Neural cell (in vitro differentiated cells): ENCODE measurements at regions not wholly inside any gene's neighbourhood (a gene's known extent, or its start where the extent isn't known, plus 50 kb on each side); places are given as distances from the start of the nearest gene placed in this dataset.

ENCODE experiments used
- H2AFZ ChIP-seq: fragments of 200-600, 300-800 bp; sonication (generic), shearing (Covaris generic); 2 replicates; pipeline ENCODE4 v1.6.0; 2014; ENCODE audit warnings: low read depth, mild to moderate bottlenecking, antibody characterized with exemption, low read length, moderate library complexity
- H3F3A ChIP-seq: fragments of 200-600 bp; shearing (Covaris generic); 2 replicates; pipeline ENCODE4 v1.6.1; 2016; ENCODE audit warnings: mild to moderate bottlenecking, moderate library complexity, mixed read lengths, antibody characterized with exemption, low read length; ENCODE audit not compliant: insufficient read depth, poor library complexity, severe bottlenecking
- H3K27ac ChIP-seq: fragments of 200-600, 300-800 bp; sonication (generic), shearing (Covaris generic); 2 replicates; pipeline ENCODE4 v1.5.1; 2014; ENCODE audit warnings: mild to moderate bottlenecking, low read length, moderate library complexity
- H3K27me3 ChIP-seq: fragments of 300-800, 200-600 bp; sonication (generic), shearing (Covaris generic); 2 replicates; pipeline ENCODE4 v1.6.0; 2014; ENCODE audit warnings: mild to moderate bottlenecking, low read depth, low read length, moderate library complexity; ENCODE audit not compliant: insufficient read depth
- H3K36me3 ChIP-seq: fragments of 300-800, 200-600 bp; sonication (generic), shearing (Covaris generic); 2 replicates; pipeline ENCODE4 v1.5.1; 2014; ENCODE audit warnings: mild to moderate bottlenecking, antibody characterized with exemption, low read length, moderate library complexity; ENCODE audit not compliant: insufficient read depth
- H3K4me2 ChIP-seq: fragments of 300-800, 200-600 bp; sonication (generic), shearing (Covaris generic); 2 replicates; pipeline ENCODE4 v1.6.0; 2014; ENCODE audit warnings: mild to moderate bottlenecking, low read length
- H3K4me3 ChIP-seq: fragments of 300-800, 200-600 bp; sonication (generic), shearing (Covaris generic); 2 replicates; pipeline ENCODE4 v1.5.1; 2014; ENCODE audit warnings: mild to moderate bottlenecking, low read length, moderate library complexity
- H3K79me2 ChIP-seq: fragments of 200-600 bp; shearing (Covaris generic); replicated peaks from 2 replicates; pipeline ENCODE4 v1.6.0; 2014; ENCODE audit warnings: mild to moderate bottlenecking, low read length, moderate library complexity; ENCODE audit not compliant: insufficient read depth
- H3K9ac ChIP-seq: fragments of 300-800, 200-600 bp; sonication (generic), shearing (Covaris generic); 2 replicates; pipeline ENCODE4 v1.6.1; 2016; ENCODE audit warnings: mild to moderate bottlenecking, low read length, mixed read lengths
- H3K9me2 ChIP-seq: fragments of 200-600 bp; shearing (Covaris generic); 2 replicates; pipeline ENCODE4 v1.6.1; 2016; ENCODE audit warnings: mild to moderate bottlenecking, low read length, mixed read lengths; ENCODE audit not compliant: insufficient read depth
- H3K9me3 ChIP-seq: fragments of 200-600, 300-800 bp; sonication (generic), shearing (Covaris generic); 2 replicates; pipeline ENCODE4 v1.6.1; 2016; ENCODE audit warnings: mild to moderate bottlenecking, mixed run types, low read length, moderate library complexity, mixed read lengths
- H4K20me1 ChIP-seq: fragments of 200-600 bp; shearing (Covaris generic); 2 replicates; pipeline ENCODE4 v1.6.1; 2016; ENCODE audit warnings: mild to moderate bottlenecking, mixed run types; ENCODE audit not compliant: insufficient read depth
- CTCF ChIP-seq: fragments of 450-650 bp; IDR thresholded peaks from 2 replicates; pipeline ENCODE4 v1.5.1; 2014; ENCODE audit warnings: antibody characterized with exemption, mild to moderate bottlenecking, moderate library complexity; ENCODE audit not compliant: poor library complexity, severe bottlenecking
- EP300 ChIP-seq: fragments of 450-650 bp; conservative IDR thresholded peaks from 2 replicates; pipeline ENCODE4 v1.6.1; 2014; ENCODE audit warnings: antibody characterized with exemption, mild to moderate bottlenecking, moderate library complexity; ENCODE audit not compliant: poor library complexity, severe bottlenecking
- EZH2 ChIP-seq: fragments of 200-600, 300-800 bp; shearing (Covaris generic), sonication (generic); IDR thresholded peaks from 2 replicates; pipeline ENCODE4 v1.6.1; 2014; ENCODE audit warnings: antibody characterized with exemption, low read length, borderline replicate concordance, mild to moderate bottlenecking; ENCODE audit not compliant: insufficient read depth, poor library complexity, severe bottlenecking
- MXI1 ChIP-seq: fragments of 450-650 bp; conservative IDR thresholded peaks from 2 replicates; pipeline ENCODE4 v1.6.1; 2014; ENCODE audit warnings: antibody characterized with exemption, mild to moderate bottlenecking; ENCODE audit not compliant: poor library complexity, severe bottlenecking
- POLR2AphosphoS5 ChIP-seq: IDR thresholded peaks from 2 replicates; pipeline ENCODE4 v1.6.1; 2012
- RAD21 ChIP-seq: fragments of 450-650 bp; conservative IDR thresholded peaks from 2 replicates; pipeline ENCODE4 v1.6.1; 2014; ENCODE audit warnings: antibody characterized with exemption, mild to moderate bottlenecking, moderate library complexity
- REST ChIP-seq: IDR thresholded peaks from 2 replicates; pipeline ENCODE4 v1.6.1; 2012; ENCODE audit warnings: borderline replicate concordance
- SMC3 ChIP-seq: fragments of 450-650 bp; conservative IDR thresholded peaks from 2 replicates; pipeline ENCODE4 v1.6.1; 2014; ENCODE audit warnings: antibody characterized with exemption, mild to moderate bottlenecking, moderate library complexity; ENCODE audit not compliant: poor library complexity
- TAF1 ChIP-seq: IDR thresholded peaks from 2 replicates; pipeline ENCODE4 v1.6.1; 2012; ENCODE audit warnings: low read depth

DNA sequence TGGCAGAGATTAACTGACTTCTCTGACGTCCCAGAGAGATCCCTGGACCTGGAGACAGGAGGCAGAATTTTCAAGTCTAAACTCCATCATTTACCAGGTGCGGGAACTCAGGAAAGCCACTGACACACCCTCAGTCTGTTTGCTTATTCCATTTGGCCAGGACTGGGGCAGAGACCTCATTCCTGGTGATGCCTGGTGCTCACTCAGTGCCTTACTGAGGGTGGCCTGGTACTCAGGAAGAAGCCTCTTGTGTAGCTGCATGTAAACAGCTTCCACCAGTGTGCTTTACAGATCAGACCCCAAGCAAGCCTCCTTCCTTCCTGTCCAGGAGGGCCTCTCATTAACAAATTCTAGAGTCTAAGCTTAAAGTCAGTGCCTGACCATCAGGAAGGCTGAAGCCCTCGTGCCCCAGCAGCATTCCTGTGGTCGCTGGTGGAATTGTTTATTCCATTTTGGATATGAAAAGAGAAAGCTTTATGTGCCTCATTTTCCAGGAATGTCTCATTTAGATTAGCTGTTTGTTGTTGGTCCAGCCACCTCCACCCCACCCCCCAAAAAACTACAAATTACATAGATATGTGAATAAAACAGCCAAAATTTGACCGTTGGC is 236.1 kb upstream of the CDH5 start:
- no peaks in the 10 kb centered on the region for H3F3A ChIP-seq
- H3K79me2 ChIP-seq: no peaks in the 10 kb centered on the region
- H3K9me2 ChIP-seq: no peaks in the 10 kb centered on the region
- no peaks in the 10 kb centered on the region for H4K20me1 ChIP-seq
- no peak overlapping the region for H3K9ac ChIP-seq
- H3K9me3 ChIP-seq: no peaks in the 10 kb centered on the region
- no peaks in the 10 kb centered on the region for H3K36me3 ChIP-seq
- H3K4me2 ChIP-seq: no peak overlapping the region
- H2AFZ ChIP-seq: no peak overlapping the region
- H3K27ac ChIP-seq: no peak overlapping the region
- no peaks in the 10 kb centered on the region for H3K27me3 ChIP-seq
- H3K4me3 ChIP-seq: no peak overlapping the region
- TF ChIP-seq CTCF (no peak), TAF1 (no peak), MXI1 (no peak), EZH2 (no peak)

DNA sequence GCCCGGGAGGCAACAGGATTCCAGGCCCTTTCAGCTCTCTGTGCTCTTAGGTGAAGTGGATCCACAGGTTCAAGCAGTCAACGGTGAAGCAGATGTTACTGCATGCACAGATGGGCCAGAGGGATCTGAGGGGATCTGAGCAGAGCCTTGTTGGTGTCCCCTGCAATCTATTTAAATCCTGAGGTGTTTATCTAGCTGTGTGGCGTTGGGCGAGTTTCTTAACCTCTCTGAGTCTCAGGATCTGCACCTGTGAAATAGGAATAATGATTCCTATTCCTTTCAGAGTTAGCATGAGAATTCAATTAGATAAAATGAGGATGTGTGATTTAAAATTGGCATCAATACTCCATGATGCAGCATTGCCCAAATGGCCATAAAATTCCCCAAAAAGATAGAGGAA is 237.3 kb upstream of the CDH5 start:
- H3K9me3 ChIP-seq: no peaks in the 10 kb centered on the region
- no peak overlapping the region for H3K4me3 ChIP-seq
- H3K9ac ChIP-seq: no peak overlapping the region
- H2AFZ ChIP-seq: no peak overlapping the region
- H3K9me2 ChIP-seq: no peaks in the 10 kb centered on the region
- no peak overlapping the region for H3K4me2 ChIP-seq
- no peak for TF ChIP-seq POLR2AphosphoS5
- no peak for TF ChIP-seq SMC3
- no peak for TF ChIP-seq EZH2
- no peak for TF ChIP-seq TAF1
- TF ChIP-seq MXI1: no peak
- no peak for TF ChIP-seq RAD21
- no peak for TF ChIP-seq REST
- no peak for TF ChIP-seq CTCF
- TF ChIP-seq EP300: no peak
- H3K27ac ChIP-seq: no peak overlapping the region
- H3K79me2 ChIP-seq: no peaks in the 10 kb centered on the region
- H4K20me1 ChIP-seq: no peaks in the 10 kb centered on the region
- H3K27me3 ChIP-seq: no peaks in the 10 kb centered on the region
- no peaks in the 10 kb centered on the region for H3F3A ChIP-seq
- H3K36me3 ChIP-seq: no peaks in the 10 kb centered on the region
